ENCODE measurements at regions not wholly inside any gene's neighbourhood (a gene's known extent, or its start where the extent isn't known, plus 50 kb on each side); places are given as distances from the start of the nearest gene placed in this dataset.

DNA sequence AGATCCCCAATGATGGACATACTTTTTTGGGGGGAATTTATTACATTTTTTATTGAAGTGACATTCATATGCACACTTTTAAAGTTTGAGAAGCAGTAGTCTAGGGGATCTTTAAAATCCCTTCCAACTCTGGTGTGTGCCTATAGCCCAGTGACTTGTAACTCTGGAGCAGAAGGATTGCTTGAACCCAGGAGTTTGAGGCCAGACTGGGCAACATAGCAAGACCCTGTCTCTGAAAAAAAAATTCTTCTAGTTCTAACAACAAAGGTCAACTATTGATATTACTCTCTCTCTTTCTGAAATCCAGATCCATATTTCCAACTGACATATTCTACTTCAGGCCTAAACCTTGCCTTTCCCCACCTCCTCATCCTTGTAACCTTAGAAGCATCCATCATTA, 148.2 kb upstream of the SPRY4 start:
- no peak for DNase-seq

DNA sequence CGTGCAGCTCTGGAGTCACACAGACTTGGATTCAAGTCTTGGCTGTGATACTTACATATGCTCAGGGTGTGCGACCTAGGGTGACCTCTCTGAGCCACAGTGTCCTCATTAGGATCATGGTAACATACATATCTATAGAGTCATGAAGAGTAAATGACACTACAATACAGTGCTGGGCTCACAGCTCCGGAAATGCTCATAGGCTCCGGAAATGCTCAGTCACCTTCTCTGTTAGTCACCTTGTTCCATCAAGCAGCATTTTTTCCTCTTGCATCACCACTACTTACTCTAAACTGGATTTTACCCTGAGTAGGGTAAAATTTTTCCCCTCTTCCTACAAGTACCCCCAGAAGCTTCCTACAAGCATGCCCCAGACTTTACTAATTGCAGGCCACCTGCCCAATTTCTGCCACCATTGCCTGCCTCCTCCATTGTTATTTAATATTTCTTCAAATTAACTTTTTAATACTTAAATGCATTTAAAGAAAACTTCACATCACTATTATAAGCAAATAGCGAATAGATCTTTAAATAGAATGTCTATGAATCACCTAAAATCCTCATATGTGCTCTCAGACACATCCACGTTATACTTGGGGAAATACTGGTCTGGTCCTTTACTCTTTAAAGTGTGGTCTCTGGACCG, 147.6 kb upstream of the SPRY4 start:
- DNase-seq, result no peak

DNA sequence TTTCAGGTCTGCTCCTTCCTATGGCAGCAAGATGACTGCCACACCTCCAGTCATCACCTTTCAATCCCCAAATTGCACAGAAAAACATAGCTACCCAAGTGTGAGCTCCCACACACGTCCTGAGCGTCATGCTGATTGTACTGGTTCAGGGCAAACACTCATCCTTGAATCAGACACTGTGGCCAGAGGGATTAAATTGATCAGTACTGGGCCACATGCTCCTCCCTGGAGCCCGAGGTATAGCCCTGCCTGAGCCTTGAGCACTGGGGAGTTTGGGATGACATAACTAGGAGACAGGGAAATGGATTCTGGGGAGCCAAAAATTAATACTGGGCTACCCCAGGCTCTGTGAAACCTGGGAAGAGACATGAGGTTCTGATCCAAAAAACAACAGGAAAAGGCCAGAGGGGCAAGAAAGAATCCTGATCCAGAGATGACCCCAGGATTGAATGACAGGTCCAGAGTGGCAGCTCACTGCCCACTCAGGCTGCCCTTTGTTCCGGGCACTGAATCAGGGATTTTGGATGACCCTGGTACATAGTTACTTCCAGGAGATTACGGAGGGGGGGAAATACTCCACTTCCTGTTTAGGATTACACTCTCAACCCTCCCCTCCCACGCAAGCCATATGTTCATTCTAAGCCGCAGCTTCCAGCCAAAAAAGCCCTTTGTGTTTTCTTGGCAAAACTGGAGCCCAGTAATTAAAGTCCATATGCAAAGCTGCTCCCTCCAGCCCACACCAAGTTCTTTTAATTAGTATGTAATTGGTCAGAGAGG, 141.6 kb upstream of the SPRY4 start:
- no peak for DNase-seq

DNA sequence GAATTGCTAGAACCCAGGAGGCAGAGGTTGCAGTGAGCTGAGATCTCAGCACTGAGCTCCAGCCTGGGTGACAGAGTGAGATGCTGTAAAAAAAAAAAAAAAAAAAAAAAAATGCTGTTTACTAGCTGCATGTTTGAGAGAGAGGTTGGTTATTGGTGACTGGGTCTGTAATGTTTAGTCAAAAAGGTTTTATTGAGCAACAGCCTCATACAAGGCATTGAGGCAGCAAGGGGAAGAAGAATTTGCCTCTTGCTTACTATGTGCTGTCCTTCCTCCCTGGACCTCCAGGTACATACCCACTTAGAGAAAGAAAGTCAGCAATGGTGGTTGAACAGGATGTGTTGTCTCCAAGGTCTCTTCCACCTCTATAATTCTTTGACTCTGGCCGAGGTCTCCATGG, 140.7 kb upstream of the SPRY4 start:
- DNase-seq, result no peak

DNA sequence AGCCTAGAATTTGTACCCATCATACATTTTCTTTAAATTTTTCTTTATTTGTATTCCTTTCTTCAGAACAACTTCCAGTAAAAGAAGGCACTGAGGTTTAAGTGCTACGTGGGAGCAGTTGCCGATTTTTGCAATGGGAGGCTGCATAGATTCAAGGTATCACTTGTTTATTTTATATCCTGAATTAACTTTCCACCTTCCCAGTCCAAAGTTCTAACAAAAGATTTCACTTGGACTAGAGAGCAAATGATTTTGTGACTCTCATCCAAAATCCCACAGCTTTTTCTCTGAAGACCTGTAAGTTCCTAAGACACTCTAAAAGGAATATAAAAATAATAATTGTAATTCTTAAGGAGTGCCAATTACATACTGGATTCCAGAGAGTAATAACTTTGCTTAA, 139.1 kb upstream of the SPRY4 start:
- DNase-seq, result no peak

DNA sequence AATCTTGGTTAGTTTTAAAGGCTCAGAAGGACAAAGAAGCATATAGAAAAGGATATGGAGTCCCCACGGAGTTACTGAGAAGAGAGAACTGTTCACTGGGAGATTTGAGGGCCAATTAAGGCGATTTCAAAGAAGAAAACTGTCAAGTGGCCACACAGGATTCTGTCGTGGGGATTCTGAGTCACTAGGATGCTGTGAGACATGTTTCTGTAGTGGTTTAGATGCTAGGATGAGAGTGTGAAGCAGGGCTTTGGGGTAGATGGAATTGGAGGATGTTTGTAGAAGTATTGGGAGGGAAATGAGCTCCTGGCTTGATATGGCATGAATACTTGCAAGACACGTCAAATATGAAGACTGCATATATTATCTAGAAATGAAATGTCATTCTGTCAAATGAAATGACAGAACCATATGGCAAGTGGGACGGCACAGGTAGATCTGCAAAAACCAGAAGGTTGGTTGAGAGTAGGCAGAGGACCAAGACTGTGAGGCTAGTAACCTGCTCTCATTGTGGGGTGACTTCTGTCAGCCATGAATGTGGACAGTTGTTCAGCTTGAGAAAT, 136.3 kb upstream of the SPRY4 start:
- DNase-seq, result no peak

DNA sequence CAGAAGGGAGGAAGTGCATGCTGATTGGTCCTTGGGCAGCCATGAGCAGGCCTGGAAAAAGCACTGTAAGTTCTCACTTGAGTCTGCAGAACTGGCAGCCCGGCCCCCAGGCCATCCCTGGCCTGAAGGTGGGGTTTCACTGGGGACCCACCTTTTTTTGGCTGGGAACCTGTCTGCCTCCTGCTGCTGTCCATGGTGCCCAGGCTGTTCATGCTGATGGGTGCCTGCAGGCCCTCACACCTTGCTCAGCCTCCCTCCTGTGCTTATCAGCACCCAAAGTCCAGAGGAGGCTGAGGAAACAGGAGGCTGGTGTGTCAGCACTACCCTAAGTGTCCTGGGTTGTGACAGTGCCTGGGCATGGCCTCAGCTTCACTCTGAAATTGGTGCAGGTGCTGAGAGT, 134.4 kb upstream of the SPRY4 start:
- DNase-seq, result no peak

DNA sequence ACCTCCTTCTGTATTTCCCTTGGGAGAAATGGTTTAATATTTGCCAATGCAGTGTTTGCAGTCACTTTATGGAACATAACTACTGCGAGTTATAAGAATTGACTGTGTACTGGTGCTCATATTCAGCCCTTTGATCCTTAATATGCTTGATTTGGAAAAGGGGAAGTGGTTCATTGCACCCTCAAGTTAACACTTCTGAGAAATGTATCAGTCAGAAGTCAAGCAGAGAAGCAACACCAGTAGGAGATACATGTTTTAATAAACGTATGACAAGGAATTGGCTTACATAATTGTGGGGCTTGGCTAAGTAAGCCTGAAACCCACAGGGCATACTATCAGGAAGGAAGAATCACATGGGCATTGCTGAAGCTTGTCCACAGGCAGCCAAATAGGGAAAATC, 131.0 kb upstream of the SPRY4 start:
- no peak for DNase-seq

DNA sequence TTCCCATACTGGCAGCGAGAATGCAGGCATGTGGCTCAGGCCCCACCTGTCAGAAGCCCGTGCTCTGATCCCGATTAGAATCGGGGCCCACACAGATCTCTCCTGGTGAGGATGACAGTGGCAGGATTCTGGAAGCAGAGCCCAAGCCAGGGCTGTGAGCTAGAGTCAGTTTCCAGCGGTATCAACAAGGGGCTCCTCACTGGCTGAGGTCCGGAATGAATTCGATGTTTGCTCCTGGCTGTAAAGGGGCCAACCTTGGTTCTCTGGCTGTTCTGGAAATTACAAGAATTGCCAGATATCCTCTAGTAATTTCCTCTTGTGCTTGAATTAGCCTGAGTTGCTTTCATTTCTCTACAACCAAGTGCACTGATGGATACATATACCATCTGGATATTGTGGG, 129.1 kb upstream of the SPRY4 start:
- DNase-seq, result no peak

DNA sequence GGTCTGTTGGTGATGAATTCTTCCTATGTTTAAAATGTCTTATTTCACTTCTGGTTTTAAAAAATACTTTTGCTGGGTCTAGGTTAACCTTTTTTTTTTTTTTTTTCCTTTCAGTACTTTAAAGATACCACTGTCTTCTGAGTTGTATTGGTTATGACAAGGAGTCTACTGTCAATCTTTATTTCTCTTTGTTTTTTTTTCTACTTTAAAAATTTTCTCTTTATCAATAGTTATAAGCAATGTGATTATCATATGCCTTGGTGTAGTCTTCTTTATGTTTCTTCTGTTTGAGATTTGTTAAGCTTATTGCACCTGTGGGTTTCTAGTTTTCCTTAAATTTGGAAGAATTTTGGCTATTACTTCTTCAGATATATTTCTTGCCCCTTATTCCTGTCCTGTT, 125.6 kb upstream of the SPRY4 start:
- DNase-seq, result no peak

DNA sequence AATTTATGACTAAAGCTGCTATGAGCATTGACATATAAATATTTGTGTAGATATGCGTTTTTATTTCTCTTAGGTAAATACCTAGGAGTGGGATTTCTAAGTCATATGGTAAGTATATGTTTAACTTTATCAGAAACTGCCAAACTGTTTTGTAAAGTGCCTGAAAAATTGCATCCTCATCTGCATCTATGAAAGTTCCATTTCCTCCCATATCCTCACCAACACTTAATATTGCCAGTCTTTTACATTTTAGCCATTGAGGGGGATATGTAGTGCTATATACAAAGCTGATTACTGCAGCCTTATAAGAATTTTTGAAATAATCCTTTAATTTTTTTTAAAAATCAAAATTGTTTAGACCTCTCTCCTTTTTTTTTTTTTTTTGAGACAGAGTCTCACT, 123.1 kb upstream of the SPRY4 start:
- DNase-seq, result no peak

DNA sequence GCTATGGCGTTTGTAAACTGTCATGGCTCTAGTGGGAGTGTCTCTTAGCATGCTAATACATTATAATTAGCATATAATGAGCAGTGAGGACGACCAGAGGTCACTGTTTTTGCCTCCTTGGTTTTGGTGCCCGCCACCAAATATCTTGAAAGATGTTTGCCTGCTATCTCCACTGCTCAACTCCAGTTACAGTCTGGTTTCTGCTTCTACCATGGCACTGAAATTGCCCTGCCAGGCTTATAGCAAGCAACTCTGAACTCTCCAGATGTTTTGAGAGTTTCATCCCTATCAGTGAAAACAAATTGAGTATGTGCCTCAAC, 122.1 kb upstream of the SPRY4 start:
- no peak for DNase-seq

DNA sequence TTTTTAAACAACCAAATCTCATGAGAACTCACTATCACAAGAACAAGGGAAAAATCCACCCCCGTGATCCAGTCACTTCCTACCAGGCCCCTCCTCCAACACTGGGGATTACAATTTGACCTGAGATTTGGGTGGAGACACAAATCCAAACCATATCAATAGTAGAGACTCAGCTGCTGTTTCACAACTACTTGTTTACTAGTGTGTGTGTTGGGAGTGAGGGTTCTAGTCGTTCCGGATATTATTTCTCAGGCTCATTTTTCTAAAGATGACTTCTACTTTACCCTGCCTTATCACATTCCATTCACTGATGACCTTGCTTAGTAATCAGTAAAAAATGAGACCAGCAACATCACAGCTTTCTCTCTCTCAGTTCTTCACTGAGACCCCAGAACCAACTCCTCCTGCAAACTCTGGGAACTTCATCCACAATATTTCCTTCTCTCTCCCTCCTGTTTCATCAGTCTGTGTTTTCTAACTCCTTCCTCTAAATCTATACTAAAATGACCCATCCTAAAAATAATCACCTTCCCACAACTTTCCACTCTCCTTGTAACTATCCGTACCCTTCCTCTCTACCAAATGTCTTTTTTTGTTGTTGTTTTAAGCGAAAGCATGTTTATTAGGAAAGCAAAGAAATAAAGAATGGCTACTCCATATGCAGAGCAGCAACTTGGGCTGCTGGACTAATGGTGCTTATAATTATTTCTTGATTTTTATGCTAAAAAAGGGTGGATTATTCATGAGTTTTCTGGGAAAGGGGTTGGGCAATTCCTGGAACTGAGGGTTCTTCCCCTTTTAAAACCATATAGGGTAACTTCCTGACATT, 121.5 kb upstream of the SPRY4 start:
- DNase-seq, result no peak

DNA sequence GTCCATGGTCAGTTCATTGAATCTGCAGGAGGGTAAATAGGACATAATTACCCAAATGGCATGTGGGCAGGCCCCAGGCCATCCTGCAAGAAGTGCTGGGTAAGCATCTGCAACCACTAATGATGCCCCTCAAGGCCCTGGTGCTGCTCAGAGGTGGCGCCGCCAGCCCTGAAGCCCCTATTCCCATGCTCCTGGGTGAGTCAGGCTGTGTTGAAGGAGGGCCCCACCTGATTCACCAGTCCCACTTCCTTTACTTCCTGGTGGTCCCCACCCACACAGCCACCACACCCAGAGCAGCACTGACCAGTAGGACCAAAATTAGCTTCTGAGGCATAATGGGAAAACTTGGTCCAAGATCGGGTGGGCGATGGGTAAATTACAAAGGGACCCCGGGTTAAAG, 120.4 kb upstream of the SPRY4 start:
- DNase-seq, result no peak

DNA sequence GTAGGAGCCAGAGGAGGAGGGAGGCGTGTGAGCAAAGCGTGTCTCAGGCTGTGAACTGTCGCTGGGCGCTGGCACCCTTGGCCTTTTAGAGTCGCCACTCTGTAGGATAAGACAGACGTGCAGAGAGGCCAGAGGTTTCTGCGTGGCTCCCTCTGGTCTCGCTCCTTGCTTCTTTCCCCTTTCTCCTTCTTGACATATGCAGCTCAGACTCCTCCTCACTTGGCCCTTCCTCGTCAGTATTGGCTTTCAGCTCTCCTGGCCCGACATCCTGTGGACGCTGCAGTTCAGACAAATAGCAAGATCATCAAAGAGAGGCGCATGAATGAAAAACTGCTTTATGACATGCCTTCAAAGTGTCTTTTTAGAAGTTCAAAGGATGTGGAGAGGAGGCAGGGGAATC, 116.8 kb upstream of the SPRY4 start:
- no peak for DNase-seq

DNA sequence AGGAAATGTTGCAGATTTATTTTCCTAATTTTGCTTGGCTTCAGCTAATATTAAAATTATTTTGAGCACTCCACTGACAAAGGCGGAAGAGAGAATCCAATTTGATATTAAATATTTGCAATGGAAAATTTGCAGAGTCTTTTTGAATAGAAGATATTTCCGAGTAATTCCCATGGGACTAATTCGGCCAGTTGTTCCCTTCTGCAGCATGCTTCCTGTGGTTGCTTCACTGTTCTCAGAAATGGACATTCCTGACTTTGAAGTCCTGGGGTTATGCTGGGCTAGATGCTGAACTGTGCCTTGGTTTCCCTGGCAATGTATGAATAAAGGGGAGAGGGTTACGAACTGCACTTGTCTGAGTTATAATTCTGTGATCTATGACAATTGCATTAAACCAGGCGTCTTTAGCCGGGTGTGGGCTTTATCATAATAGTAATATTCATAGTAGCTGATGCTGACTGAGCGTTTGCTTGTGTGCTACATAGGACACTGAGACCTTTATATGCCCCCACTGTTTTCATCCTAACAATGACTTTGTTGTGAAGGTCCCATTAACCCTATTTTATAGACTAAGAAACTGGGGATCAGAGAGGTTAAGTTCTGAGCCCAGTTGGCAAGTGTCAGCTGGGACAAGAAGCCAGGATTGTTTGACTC, 114.5 kb upstream of the SPRY4 start:
- no peak for DNase-seq

DNA sequence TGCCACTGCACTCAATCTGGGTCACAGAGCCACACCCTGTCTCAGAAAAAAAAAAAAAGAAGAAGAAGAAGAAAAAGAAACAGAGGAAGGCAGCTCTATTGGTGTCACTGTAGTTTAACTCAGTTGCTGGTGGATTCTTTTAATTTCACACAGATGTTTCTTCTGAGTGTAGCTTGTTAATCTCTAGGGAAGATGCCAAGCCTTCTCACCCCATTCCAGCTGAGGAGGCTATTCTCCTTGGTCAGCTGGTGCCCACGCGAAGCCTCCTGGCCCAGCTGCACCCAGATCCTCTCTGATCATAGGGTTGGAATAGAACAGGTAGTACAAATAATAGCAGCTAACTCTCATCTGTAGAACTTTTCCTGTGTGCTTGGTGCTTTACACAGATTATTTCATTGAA, 113.8 kb upstream of the SPRY4 start:
- no peak for DNase-seq

DNA sequence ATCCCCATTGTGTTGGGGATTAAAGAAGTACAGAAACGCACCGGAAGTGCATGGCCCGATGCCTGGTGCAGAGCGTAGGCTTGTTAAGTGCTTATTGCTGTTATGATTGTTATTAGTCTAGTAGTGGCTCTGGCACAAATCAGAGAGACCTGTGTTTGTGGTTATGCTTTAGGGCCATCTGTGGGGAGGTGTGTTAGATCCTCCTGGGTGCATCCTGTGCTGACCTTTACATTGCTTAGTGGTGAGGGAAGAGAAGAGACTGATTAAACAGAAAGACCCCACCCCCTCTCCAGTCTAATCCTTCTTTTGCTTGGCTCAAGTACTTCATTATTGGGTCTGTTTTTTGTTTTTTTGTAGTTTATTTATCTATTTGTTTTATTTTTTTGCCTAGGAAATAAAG, 112.7 kb upstream of the SPRY4 start:
- no peak for DNase-seq

DNA sequence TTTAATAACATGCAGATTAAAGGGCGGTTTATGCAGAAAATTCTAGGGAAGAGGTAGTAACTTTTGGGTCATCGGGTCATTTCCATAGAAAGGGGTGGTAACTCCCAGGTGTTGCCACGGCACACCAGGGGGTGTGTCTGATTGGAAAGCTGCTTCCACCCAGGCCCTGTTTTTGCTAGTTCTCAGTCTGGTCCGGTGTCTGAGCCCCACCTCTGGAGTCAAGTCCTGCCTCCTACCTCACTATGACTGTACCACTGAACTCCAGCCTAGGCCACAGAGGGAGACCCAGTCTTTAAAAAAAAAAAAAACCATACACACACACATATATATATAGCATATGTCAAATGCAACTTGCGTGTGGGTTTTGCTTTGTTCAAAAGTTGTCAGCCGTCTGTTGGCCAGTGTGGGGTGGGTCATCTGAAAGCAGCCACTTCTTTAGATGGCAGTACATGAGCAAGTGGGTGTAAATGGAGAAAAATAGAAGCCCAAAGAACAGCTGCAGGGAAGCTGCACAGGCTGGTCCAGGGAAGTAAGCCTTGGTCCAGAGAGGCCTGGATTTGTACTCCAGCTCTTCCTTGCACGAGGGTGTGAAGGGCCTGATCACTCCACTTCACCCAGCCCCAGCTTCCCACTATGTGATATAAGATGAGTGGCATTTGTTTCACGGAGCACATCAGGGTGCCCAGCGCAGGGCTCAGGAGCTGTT, 110.7 kb upstream of the SPRY4 start:
- no peak for DNase-seq

DNA sequence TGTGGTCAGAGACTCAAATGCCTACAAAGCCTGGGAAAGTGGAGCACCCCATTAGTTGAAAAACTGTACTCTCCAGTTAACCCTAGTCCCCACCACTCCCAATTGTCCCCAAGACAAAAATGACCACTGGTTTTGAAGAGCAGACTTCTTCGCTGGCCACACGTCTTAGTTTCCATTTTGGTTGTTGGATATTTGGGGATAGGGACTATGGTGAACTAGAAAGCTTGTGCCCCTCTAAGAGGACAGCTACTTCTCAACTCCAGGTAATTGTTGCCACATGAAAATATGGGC, 109.4 kb upstream of the SPRY4 start:
- DNase-seq, result no peak

DNA sequence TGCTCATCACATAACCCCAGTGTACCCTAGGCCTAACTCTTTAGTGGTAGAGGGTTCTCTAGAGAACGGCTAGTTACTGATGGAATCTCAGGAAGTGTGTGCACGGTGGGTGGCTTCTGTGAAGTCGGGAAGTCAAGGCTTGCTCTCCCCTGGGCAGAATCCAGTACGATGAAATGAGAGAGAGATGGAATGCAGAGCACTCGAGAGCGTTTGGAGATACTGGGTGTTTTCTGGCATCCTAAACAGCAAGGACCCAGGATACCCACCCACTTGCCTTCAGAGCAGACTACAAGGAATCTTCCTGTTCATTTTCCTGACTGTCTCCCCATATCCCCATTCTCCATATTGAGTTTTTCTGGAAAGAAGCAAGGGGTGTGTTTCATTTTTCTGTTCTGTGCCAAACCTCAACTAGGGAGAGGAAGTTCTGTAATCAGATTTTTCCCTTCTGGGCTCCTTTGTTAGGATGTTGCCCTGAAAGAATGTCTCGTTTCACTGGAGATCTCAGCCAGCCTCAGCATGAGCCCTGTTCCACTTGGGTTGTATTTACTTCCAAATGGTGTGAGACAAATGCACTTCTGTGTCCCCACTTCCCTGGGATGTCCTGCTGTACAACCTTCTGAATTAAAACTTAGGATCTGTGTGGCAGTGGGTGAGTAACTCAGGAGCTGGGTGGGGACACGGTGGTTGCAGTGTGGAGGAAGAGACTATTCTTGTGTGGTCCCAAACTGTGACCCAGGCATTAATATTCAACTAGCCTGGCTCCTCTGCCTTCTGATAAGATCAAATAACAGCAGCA, 108.9 kb upstream of the SPRY4 start:
- no peak for DNase-seq

DNA sequence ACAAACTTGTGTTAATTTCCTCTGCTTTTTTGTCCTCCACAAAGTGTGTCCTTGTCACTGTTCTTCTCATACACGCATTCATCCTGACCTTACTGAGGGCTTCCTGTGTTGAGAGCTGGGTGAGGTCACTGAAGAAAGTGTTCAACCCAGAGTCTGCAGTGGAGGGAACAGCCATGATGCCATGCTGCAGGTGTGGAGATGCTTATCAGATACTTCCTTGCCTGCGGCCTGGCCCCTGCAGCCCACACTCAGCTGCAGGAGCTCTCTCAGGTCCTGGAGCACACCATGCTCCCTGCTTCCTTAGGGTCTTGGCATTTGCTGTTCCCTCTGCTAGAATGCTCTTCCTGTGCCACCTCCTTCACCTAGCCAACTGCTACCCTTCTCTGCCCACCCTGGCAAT, 108.1 kb upstream of the SPRY4 start:
- DNase-seq, result no peak

Measured in NCI-H2081 treated with DMSO at 0.1 percent for 48 hours (cell line).